ENCODE measurements at regions not wholly inside any gene's neighbourhood (a gene's known extent, or its start where the extent isn't known, plus 50 kb on each side); places are given as distances from the start of the nearest gene placed in this dataset.

GRCh38 chr1:239733995-239734394 lies 347.6 kb downstream of the CHRM3 start:
- H3K9me3 ChIP-seq, result no peaks in the 10 kb centered on the region
- no peaks in the 10 kb centered on the region for H3K36me3 ChIP-seq
- no peaks in the 10 kb centered on the region for H3K27me3 ChIP-seq (replicated peaks in 1 of 7)
- intact Hi-C loops (cut with DNase I; ENCODE audit: low total_unique reads), result no loop called here
- peaks cover 0 to 12% (median 0%) of the 10 kb centered on the region in 6 donors for H3K4me1 ChIP-seq
- no peak overlapping the region for H3K27ac ChIP-seq
- H3K4me3 ChIP-seq, result no peak overlapping the region
- TF ChIP-seq CTCF (IDR thresholded peaks at IDR 0.05 in 8 of 11, conservative IDR thresholded peaks at IDR 0.05 in 3 of 11) (no peak), POLR2A (IDR thresholded peaks at IDR 0.05) (no peak), POLR2AphosphoS5 (IDR thresholded peaks at IDR 0.05) (no peak)
- 58 to 74% (median 71%) methylated on average over 3 of the region's 3 CpGs for WGBS, 5 donors
- DNase-seq, result no peak

GRCh38 chr1:239735111-239735510 lies 348.7 kb downstream of the CHRM3 start:
- no peaks in the 10 kb centered on the region for H3K9me3 ChIP-seq
- no peaks in the 10 kb centered on the region for H3K27me3 ChIP-seq (replicated peaks in 1 of 7)
- H3K4me1 ChIP-seq, result peaks cover 1 to 23% (median 5%) of the 10 kb centered on the region in 6 donors
- WGBS, 5 donors, result 19 to 29% (median 28%) methylated on average over 2 of the region's 2 CpGs
- H3K4me3 ChIP-seq, result no peak overlapping the region
- H3K27ac ChIP-seq, result no peak overlapping the region
- no peak for DNase-seq
- TF ChIP-seq CTCF (IDR thresholded peaks at IDR 0.05 in 8 of 11, conservative IDR thresholded peaks at IDR 0.05 in 3 of 11), result no peak
- TF ChIP-seq POLR2A (IDR thresholded peaks at IDR 0.05), result no peak
- TF ChIP-seq POLR2AphosphoS5 (IDR thresholded peaks at IDR 0.05), result no peak
- intact Hi-C loops (cut with DNase I; ENCODE audit: low total_unique reads), result no loop called here
- no peaks in the 10 kb centered on the region for H3K36me3 ChIP-seq

GRCh38 chr1:239736479-239736878 lies 350.1 kb downstream of the CHRM3 start:
- Histone ChIP-seq H3K27ac (no peak overlapping the region), H3K4me3 (no peak overlapping the region), H3K4me1 (peaks cover 3 to 29% (median 6%) of the 10 kb centered on the region in 6 donors), H3K36me3 (no peaks in the 10 kb centered on the region), H3K9me3 (no peaks in the 10 kb centered on the region), H3K27me3 (replicated peaks in 1 of 7) (no peaks in the 10 kb centered on the region)
- TF ChIP-seq POLR2AphosphoS5 (IDR thresholded peaks at IDR 0.05), result no peak
- no peak for TF ChIP-seq POLR2A (IDR thresholded peaks at IDR 0.05)
- no peak for TF ChIP-seq CTCF (IDR thresholded peaks at IDR 0.05 in 8 of 11, conservative IDR thresholded peaks at IDR 0.05 in 3 of 11)
- WGBS, 5 donors, result 76 to 85% (median 82%) methylated on average over 2 of the region's 2 CpGs
- DNase-seq, result no peak
- intact Hi-C loops (cut with DNase I; ENCODE audit: low total_unique reads), result no loop called here

GRCh38 chr1:239739375-239739774 lies 352.3 kb upstream of the FMN2 start:
- no peaks in the 10 kb centered on the region for H3K36me3 ChIP-seq
- no peak overlapping the region for H3K4me3 ChIP-seq
- H3K4me1 ChIP-seq, result peaks cover 3 to 32% (median 7%) of the 10 kb centered on the region in 6 donors
- no peak for DNase-seq
- no peaks in the 10 kb centered on the region for H3K27me3 ChIP-seq (replicated peaks in 1 of 7)
- intact Hi-C loops (cut with DNase I; ENCODE audit: low total_unique reads), result no loop called here
- no peaks in the 10 kb centered on the region for H3K9me3 ChIP-seq
- WGBS, 5 donors, result 80 to 93% (median 90%) methylated on average over 2 of the region's 2 CpGs
- no peak overlapping the region for H3K27ac ChIP-seq
- TF ChIP-seq POLR2AphosphoS5 (IDR thresholded peaks at IDR 0.05) (no peak), CTCF (IDR thresholded peaks at IDR 0.05 in 8 of 11, conservative IDR thresholded peaks at IDR 0.05 in 3 of 11) (no peak), POLR2A (IDR thresholded peaks at IDR 0.05) (no peak)
